GM10266 (cell line): ENCODE measurements at regions not wholly inside any gene's neighbourhood (a gene's known extent, or its start where the extent isn't known, plus 50 kb on each side); places are given as distances from the start of the nearest gene placed in this dataset.

Experiments
- DNase-seq: peaks from one replicate; pipeline ENCODE4 v3.0.0; 2012; ENCODE audit errors: extremely low spot score
- CTCF ChIP-seq: IDR thresholded peaks from 2 replicates; pipeline ENCODE4 v1.5.1; 2012; ENCODE audit warnings: mild to moderate bottlenecking, low read depth; ENCODE audit not compliant: control insufficient read depth, insufficient read depth; ENCODE audit errors: missing control alignments

GRCh38 chr10:90138844-90139243 is 437.5 kb downstream of the KIF20B start:
- TF ChIP-seq CTCF = peak; percentile 20
- DNase-seq = no peak

DNA sequence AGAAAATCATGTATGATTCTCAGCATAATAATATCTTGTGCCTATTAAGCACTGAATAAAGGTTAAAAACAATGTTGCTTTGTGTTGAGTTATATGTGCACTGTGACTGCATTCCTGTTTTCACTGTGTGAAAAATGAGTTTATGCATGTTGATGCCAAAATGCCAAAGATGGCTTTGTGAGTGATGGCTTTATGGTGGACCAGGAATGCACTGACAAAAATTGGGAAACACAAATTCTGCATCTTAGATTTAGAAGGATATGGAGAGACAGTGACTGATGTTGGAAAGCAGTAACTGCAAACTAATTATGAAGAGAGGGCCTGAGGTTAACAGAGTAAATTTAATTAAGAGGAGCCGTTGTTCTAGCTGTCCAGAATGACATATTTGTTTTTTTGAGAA is 440.4 kb downstream of the KIF20B start:
- DNase-seq = no peak
- no peak for TF ChIP-seq CTCF

GRCh38 chr10:90143937-90144336 is 442.5 kb downstream of the KIF20B start:
- DNase-seq = no peak
- TF ChIP-seq CTCF = no peak

GRCh38 chr10:90148116-90148855 is 446.9 kb downstream of the KIF20B start:
- no peak for DNase-seq
- TF ChIP-seq CTCF = peak; percentile 39

DNA sequence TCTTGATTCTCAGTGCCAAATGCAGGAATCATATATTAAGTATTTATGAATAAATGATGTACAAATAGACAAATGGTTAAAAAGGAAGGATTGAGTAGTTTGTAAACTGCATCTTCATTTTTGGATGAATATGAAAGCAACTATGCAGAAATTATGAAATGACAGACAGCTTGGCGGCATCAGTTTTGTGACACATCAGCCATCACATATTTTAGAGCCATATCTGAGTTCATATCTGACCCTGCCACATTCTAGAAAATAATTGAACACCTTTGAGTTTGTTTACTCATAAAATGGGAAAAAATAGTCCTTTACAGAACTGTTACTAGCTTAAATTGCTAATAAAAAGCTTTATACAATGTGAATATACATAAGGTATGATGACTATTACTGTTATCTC is 448.2 kb downstream of the KIF20B start:
- no peak for TF ChIP-seq CTCF
- no peak for DNase-seq

DNA sequence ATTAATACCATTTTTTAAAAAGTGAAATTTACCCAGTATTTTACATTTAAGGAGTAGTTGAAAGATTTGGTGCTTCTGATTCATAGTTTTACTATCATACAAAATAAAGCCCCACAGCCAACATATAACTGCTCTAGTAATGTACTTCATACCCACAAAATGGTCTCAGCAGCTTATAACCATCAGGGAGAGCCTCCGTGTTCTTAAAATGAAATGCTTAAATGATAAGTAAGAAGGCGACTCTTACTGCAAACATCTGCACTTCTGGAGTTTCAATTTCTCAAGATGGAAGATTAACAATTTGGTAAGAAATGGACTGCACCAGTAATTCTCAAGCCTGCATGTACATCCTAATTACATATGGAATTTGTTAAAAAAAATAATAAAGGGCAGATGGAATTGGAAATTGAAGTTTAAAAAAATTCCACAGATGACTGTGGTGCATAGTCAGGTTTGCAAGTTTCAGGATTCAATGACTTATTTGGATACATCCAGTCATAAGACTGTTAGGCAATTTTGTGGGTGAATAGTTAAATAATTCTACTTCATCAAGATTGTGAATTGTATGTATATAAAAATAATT is 461.0 kb downstream of the KIF20B start:
- no peak for DNase-seq
- TF ChIP-seq CTCF = no peak

- TF ChIP-seq CTCF = no peak
- peak; percentile 14 for DNase-seq
These were observed 466.0 kb downstream of the KIF20B start for GRCh38 chr10:90167174-90168064.
